GM19397 (cell line): ENCODE measurements at regions not wholly inside any gene's neighbourhood (a gene's known extent, or its start where the extent isn't known, plus 50 kb on each side); places are given as distances from the start of the nearest gene placed in this dataset.

Experiments used
- ATAC-seq: cut with Tn5 transposase; IDR thresholded peaks from one replicate; pipeline ENCODE4 v1.9.1; 2021; ENCODE audit warnings: mild to moderate bottlenecking, moderate library complexity; ENCODE audit not compliant: unreplicated experiment

DNA sequence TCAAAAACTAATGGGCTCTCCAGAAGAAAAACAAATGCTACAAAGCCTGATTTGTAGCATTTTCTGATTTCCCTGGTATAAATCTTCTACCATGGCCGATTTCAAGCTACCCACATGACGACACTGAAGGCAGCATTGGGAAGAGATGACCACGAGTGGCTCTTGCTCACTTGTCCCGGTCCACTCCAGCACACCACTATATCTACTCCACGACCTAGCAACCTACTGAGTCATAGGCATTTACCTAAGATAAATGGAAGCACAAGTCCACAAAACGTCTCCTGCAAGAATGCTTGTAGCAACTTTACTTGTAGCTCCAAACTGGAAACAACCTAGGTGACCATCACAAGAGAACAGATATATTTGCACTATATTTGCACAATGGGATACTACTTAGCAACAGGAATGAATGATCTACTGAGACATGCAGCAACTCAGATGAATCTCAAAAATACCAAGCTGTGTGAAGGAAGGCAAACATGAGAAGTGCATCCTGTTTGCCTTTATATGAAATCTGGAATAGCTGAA is 60.8 kb upstream of the HES1 start:
- ATAC-seq, result no peak

DNA sequence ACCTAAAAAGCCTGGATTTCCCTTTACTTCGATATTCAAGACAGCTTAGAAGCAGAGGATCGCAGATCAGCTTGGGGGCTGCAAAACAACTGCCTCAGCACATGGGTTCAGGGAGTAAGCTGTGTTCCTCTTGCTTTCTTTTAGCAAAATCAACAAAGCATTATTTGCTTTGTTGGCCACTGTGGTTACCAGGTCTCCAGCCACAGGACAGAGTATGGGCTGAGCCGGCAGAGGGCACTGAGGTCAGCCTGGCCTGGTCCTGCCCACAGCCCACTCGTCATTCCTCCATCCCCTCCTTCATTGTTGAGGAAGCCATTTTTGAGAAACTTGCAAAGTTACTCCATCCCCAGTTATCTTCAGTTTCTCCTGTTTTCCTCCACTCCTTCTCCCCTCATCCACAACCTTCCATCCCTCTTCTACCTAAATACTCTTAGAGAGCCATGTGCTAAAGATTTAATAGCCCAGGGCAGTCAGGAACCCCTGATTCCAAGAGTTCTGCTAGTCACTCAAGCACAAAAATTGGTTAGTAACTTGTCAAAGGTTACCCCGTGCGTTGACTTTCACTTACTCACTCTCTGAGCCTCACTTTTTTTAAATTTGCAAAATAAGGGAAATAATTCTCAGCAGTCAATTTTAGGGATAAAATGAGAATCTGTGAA is 60.0 kb upstream of the HES1 start:
- no peak for ATAC-seq

DNA sequence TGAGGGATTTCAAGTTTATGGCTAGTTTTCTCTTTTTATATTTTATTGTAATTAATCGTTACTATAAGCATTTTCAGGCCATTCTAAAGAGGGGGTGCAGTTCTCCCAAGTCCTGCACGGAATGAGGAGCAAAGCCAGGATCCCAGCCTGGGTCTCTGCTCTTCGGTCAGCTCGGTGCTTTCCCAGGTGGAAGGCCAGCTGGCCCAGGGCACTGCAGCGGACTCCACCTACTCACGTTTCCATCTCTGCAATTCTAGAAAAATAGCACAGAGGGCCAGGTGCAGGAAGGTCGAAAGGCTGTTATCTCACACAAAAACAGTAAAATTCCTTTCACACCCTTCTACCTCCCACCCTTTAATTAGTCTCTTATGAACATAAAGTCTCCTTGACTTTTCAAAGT is 59.5 kb upstream of the HES1 start:
- no peak for ATAC-seq

DNA sequence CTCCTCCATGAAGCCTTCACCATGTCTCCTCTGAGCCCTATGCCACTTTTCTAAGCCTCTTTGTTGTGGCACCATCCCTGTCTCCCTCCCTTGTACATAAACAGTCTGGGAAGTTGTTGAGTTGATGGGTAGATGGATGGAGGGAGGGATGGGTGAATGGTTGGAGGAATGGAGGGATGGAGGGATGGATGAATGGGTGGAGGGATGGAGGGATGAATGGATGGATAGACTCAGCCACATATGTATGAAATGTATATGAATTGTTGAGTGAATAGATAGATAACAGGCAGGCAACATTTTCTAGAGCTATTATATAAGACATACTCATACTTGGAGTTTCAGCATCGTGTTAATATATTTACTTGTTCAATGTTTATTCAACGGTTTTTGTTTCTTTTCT is 58.3 kb upstream of the HES1 start:
- ATAC-seq, result no peak

DNA sequence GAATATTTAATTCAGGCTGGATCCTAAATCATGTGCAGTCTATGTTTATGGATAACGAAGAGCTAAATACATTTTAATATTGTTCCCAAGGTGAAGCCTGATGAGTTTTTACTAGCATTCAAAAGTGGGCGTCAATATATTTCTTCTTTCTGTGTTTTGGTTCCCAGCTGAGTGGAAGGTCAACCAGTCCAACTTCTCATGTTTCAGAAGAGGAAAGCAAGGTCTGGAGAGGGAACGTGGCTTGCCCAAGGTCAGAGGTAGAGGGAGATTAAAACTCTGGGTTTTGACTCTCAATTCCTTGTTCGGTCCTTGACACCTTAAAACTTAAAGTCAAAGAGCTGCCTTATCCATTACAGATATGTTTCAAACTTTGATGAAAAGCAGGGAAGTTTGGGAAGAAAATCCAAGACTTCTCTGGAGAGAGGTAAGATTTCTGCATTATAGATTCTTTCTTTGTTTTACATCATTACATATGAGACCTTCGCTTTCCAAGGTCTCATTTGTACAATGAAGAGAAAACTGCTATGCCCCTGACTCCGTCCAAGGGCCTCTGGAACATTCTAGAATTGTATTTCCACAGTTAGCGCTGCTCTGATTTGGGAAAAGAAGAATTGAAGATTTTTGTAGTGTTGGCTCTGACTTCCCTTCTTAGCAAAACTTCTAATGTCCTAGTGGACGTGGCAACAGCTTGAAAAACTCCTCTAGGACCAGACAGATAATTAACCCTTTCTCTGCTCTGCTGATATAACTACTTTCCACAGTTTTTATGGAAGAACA is 57.7 kb upstream of the HES1 start:
- no peak for ATAC-seq

DNA sequence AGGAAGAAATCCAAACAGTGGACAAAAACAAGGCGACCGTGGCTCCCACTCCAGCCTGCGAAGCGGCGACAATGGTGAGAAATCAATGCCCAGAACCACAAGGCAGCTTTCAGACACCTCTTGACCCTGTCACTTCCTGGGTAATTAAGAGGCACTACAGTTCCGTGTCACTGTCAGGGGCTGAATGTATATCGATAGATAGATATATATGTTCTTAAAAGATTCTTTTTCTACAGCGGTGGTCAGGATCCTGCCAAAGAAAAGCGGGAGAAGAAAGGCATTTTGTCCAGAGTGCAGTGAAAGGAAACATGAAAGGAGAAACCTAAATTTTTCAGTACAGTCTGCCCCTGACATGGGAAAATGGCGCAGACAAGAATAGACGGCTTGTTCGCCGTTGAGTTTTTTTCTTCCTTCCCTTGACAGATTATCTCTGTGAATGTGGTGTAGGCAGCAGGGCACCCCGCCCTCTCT is 56.2 kb upstream of the HES1 start:
- no peak for ATAC-seq

DNA sequence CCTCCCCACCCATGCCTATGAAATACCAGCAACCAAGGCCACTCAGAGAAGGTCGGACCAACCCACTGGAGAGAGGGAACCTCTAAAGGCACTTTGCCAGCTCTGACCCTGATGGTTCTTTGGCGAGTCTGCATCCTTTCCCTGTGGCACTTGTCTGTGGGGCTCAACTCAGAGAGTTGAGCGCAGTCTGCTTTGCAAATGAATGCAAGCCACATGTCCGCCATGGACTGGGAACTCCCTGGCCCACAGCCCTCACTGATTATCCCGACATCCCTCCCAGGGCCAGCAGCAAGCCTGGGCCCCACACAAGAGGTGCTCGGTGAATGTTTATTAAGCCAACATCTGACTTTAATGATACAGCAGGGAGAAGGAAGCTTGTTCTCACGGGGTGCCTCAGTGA is 55.5 kb upstream of the HES1 start:
- no peak for ATAC-seq

DNA sequence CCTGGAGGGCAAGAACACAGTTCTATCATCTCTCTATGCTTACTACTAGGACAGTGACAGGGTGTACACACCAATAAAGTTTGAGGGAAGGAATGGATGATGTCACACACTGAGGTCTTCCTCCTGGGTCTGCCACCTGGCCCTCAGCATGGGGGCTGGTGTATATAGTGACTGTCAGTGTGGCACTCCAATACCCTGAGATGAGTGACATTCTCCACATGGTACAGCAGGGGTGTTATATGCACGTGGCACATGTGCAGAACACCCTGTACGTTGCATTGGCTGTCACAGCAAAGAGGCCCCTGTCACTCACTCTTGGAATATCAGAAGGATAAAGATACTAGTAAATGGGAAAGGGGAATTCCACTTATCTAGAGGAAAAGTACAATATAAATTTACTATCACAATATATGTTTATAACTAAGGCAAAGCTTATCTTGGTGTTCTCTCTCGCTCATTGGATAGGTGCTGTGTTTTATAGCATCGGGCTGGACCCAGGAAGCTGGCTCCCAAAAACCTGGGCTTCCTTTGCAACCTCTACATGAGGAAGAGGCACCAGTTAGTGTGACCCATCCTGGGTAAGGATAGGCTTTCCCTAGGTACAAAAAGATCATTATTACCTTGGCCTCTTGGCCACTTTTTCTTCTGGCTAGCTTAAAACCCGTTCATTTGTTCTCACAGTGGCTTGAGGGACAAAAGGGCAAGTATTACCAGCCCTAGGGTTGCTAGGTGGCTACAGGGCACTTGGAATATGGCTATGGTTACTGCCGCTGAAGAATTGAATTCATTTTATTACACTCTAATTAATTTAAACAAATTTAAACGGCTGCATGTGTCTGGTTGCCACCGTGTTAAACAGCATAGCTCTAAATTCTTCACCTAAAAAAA is 54.8 kb upstream of the HES1 start:
- no peak for ATAC-seq

DNA sequence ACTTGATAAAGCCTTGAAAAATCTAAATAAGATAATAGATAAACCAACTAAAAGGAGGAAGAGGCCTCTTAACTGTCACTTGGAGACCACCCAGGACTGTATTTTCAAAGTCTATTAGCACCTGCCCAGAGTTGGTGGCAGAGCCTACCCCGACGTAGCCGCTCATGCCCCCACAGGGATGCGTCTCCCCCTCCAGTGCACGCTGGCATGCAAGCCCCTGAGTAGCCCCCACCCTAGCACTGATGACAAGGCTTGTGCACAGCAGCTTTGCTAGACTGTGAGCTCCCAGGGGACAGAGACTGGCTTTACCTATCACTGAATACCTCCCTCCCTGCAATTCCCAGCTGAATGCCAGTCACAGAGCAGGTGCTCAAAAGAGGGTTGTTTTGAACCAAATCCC is 54.1 kb upstream of the HES1 start:
- ATAC-seq, result no peak

DNA sequence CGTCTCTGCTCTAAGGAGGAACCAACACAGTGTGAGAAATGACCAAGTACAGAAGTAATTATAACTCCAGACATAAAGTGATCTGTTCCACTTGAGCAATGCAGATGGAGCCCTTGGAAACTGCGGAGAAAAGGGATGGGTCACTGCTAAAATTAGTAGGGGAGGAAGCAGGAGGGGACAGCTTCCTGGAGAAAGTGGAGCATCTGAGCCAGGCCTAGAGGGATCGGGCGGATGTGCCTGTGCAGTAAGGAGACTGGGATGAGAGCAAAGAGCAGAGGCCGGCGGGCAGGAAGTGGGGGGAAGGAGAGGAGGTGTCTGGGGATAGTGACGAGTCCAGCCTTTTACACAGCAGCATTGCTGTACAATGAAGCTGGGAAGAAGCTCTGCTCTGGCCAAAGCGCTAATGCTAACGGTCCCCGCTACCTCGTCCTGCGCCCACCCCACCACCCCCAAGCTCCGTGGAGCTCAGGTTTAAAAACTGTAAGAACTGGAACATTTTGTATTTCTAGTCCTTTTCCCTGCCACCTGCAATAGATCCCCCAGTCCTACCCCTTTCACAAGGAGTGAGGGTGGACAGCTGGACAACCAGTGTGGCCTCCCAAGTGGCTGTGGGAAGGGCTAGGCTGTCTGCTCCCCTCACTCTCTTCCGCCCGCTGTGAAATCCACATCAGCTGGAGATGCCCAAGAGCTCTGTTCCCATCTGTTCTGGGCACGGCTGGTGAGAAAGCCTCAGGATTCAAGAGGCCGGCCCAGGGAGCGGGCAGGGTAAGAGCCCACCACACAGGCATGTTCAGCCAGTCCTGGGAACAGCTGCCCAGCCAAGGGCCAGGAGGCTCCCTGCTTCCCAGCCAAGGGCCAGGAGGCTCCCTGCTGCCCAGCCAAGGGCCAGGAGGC is 53.0 kb upstream of the HES1 start:
- no peak for ATAC-seq

DNA sequence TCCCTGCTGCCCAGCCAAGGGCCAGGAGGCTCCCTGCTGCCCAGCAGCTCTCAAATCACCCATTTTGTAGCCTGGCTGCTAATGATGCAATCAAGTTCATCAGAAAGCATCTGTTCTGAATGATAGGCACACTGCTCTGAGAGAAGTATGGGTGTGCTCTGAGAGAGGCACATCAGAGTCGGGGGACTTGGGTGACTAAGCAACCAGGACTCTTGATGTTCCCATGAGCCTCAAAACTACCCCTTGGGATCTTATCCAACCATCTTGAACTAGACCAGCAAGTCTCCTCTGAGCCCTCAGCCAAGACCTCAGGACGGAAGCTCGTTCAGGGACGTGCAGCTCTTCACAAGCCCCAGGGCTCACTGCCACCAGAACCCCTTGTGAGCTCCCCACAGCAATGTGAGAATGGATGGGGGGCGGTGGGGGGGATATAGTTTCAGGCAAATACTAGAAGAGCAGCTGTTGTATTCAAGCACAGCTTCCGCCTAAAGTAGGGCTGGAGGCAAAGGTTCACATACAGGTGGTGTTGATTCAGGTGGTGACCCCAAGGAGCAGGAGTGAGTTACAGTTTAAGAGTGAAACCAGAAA is 52.2 kb upstream of the HES1 start:
- peak; percentile 27 for ATAC-seq

DNA sequence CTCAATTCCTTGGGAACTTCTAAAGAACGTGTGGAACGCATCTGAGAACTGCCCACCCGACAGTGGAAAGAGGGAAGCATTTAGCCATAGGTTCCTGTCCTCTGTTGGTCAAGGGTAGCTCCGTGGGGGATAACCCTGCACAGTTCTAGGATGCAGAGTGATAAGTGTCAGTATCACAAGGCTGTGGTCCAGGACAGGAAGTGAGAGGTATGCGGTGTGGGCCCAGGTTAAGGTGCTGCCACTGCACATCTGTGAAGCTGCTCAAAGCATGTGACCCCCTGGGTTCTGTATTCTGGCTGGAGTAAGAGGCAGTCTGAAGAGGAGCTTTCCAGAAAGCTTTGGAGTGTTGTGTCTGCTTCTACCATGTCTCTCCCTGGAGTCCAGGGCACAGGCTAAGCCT is 51.7 kb upstream of the HES1 start:
- ATAC-seq, result peak; percentile 90
